Pulmonary artery endothelial cell (primary cell): ENCODE measurements at regions not wholly inside any gene's neighbourhood (a gene's known extent, or its start where the extent isn't known, plus 50 kb on each side); places are given as distances from the start of the nearest gene placed in this dataset.

Source experiments
- DNase-seq: peaks from one replicate; pipeline ENCODE4 v3.0.0-alpha.2; 2011; ENCODE audit warnings: low read depth, low spot score

GRCh38 chr2:33660416-33661123, 61.5 kb upstream of the FAM98A start:
- no peak for DNase-seq

- no peak for DNase-seq
Observed at GRCh38 chr2:33655626-33656320, 56.7 kb upstream of the FAM98A start.

- DNase-seq = no peak
Observed at GRCh38 chr2:33652830-33653229, 53.7 kb upstream of the FAM98A start.

GRCh38 chr2:33650171-33650570, 51.1 kb upstream of the FAM98A start:
- no peak for DNase-seq
